H9 (cell line): ENCODE measurements at regions not wholly inside any gene's neighbourhood (a gene's known extent, or its start where the extent isn't known, plus 50 kb on each side); places are given as distances from the start of the nearest gene placed in this dataset.

Source experiments
- DNase-seq: peaks from one replicate; pipeline ENCODE4 v3.0.0-alpha.2; 2017
- H2AFZ ChIP-seq: one replicate; pipeline ENCODE4 v1.6.1; 2013; ENCODE audit warnings: mild to moderate bottlenecking, low read length, control low read depth, moderate library complexity
- H2AK5ac ChIP-seq: 2 replicates; pipeline ENCODE4 v1.6.1; 2013; ENCODE audit warnings: low read length, control low read depth, mixed read lengths; ENCODE audit not compliant: insufficient read length
- H2BK120ac ChIP-seq: one replicate; pipeline ENCODE4 v1.6.1; 2013; ENCODE audit warnings: low read depth, mild to moderate bottlenecking, low read length, control low read depth, inconsistent platforms; ENCODE audit not compliant: poor library complexity, severe bottlenecking
- H2BK12ac ChIP-seq: 2 replicates; pipeline ENCODE4 v1.6.1; 2013; ENCODE audit warnings: low read length, control low read depth, mixed read lengths, low read depth; ENCODE audit not compliant: insufficient read length
- H2BK15ac ChIP-seq: 2 replicates; pipeline ENCODE4 v1.6.1; 2013; ENCODE audit warnings: low read depth, low read length, control low read depth
- H2BK20ac ChIP-seq: one replicate; pipeline ENCODE4 v1.6.1; 2013; ENCODE audit warnings: low read depth, mild to moderate bottlenecking, low read length, control low read depth, inconsistent platforms; ENCODE audit not compliant: poor library complexity, severe bottlenecking
- H2BK5ac ChIP-seq: 2 replicates; pipeline ENCODE4 v1.6.1; 2013; ENCODE audit warnings: low read length, control low read depth, mixed read lengths; ENCODE audit not compliant: insufficient read length
- H3K14ac ChIP-seq: 2 replicates; pipeline ENCODE4 v1.6.1; 2013; ENCODE audit warnings: low read length, control low read depth; ENCODE audit not compliant: insufficient read depth
- H3K18ac ChIP-seq: 2 replicates; pipeline ENCODE4 v1.6.1; 2013; ENCODE audit warnings: low read depth, mild to moderate bottlenecking, mixed read lengths, low read length, control low read depth; ENCODE audit not compliant: insufficient read length
- H3K23ac ChIP-seq: 2 replicates; pipeline ENCODE4 v1.6.1; 2013; ENCODE audit warnings: low read length, control low read depth, mixed read lengths, low read depth; ENCODE audit not compliant: insufficient read length
- H3K23me2 ChIP-seq: 2 replicates; pipeline ENCODE4 v1.6.1; 2013; ENCODE audit warnings: low read depth, mild to moderate bottlenecking, mixed read lengths, low read length, control low read depth; ENCODE audit not compliant: insufficient read length, poor library complexity, severe bottlenecking
- H3K27ac ChIP-seq: 2 replicates; pipeline ENCODE4 v1.5.1; 2013; ENCODE audit warnings: low read length, control low read depth, mixed read lengths, low read depth; ENCODE audit not compliant: insufficient read length
- H3K27me3 ChIP-seq: 2 replicates; pipeline ENCODE4 v1.6.1; 2013; ENCODE audit warnings: low read length, control low read depth, inconsistent platforms; ENCODE audit not compliant: insufficient read depth
- H3K4ac ChIP-seq: 2 replicates; pipeline ENCODE4 v1.6.1; 2013; ENCODE audit warnings: low read depth, mild to moderate bottlenecking, control low read depth, inconsistent platforms, low read length, moderate library complexity
- H3K4me1 ChIP-seq: 2 replicates; pipeline ENCODE4 v1.6.1; 2013; ENCODE audit warnings: low read length, control low read depth, inconsistent platforms; ENCODE audit not compliant: insufficient read depth
- H3K4me2 ChIP-seq: 2 replicates; pipeline ENCODE4 v1.6.1; 2013; ENCODE audit warnings: low read length, control low read depth, mixed read lengths; ENCODE audit not compliant: insufficient read length, insufficient read depth
- H3K56ac ChIP-seq: 2 replicates; pipeline ENCODE4 v1.6.1; 2013; ENCODE audit warnings: low read depth, mild to moderate bottlenecking, mixed read lengths, low read length, control low read depth; ENCODE audit not compliant: insufficient read length
- H3K79me1 ChIP-seq: 2 replicates; pipeline ENCODE4 v1.6.1; 2013; ENCODE audit warnings: low read depth, mild to moderate bottlenecking, moderate library complexity, low read length, control low read depth, inconsistent platforms; ENCODE audit not compliant: insufficient read depth, poor library complexity, severe bottlenecking
- H3K79me2 ChIP-seq: 2 replicates; pipeline ENCODE4 v1.6.1; 2013; ENCODE audit warnings: low read length, control low read depth, inconsistent platforms; ENCODE audit not compliant: insufficient read depth
- H3K9ac ChIP-seq: 2 replicates; pipeline ENCODE4 v1.6.1; 2013; ENCODE audit warnings: low read length, control low read depth, mixed read lengths; ENCODE audit not compliant: insufficient read length; ENCODE audit errors: extremely low read depth
- H3K9me3 ChIP-seq: one replicate; pipeline ENCODE4 v1.6.1; 2013; ENCODE audit warnings: low read depth, low read length, inconsistent platforms; ENCODE audit not compliant: control insufficient read depth
- H3T11ph ChIP-seq: one replicate; pipeline ENCODE4 v1.6.1; 2013; ENCODE audit warnings: mild to moderate bottlenecking, low read length, control low read depth, inconsistent platforms
- H4K20me1 ChIP-seq: one replicate; pipeline ENCODE4 v1.6.1; 2013; ENCODE audit not compliant: control insufficient read depth, insufficient read length, insufficient read depth
- H4K5ac ChIP-seq: 2 replicates; pipeline ENCODE4 v1.6.1; 2013; ENCODE audit warnings: low read depth, mild to moderate bottlenecking, mixed read lengths, low read length, control low read depth; ENCODE audit not compliant: insufficient read length
- H4K8ac ChIP-seq: replicated peaks from 2 replicates; pipeline ENCODE4 v1.6.1; 2013; ENCODE audit warnings: low read length, control low read depth, mixed read lengths, low read depth; ENCODE audit not compliant: insufficient read length
- H4K91ac ChIP-seq: 2 replicates; pipeline ENCODE4 v1.6.1; 2013; ENCODE audit warnings: low read depth, mild to moderate bottlenecking, moderate library complexity, mixed read lengths, low read length, control low read depth; ENCODE audit not compliant: insufficient read length
- H3K27ac Mint-ChIP-seq, 3 experiments: 2 replicates in 2 of 3; 3 replicates in 1 of 3; pipeline ENCODE4 v1.8.0; 2020 to 2021; ENCODE audit warnings: mixed read lengths in 3 of 3, mild to moderate bottlenecking in 1 of 3, moderate library complexity in 1 of 3
- H3K27me3 Mint-ChIP-seq: 2 replicates; pipeline ENCODE4 v1.8.0; 2021; ENCODE audit warnings: low read depth, mild to moderate bottlenecking, moderate library complexity, mixed read lengths
- H3K36me3 Mint-ChIP-seq, 3 experiments: 2 replicates in 2 of 3; 3 replicates in 1 of 3; pipeline ENCODE4 v1.8.0; 2020 to 2021; ENCODE audit warnings: low read depth in 3 of 3, mixed read lengths in 3 of 3; ENCODE audit not compliant: insufficient read depth in 1 of 3
- H3K4me1 Mint-ChIP-seq, 2 experiments: 2 replicates each; pipeline ENCODE4 v1.8.0; 2020; ENCODE audit warnings: mixed read lengths in 2 of 2
- H3K4me3 Mint-ChIP-seq, 2 experiments: 2 replicates in 1 of 2; 3 replicates in 1 of 2; pipeline ENCODE4 v1.8.0; 2020 to 2021; ENCODE audit warnings: mild to moderate bottlenecking in 2 of 2, mixed read lengths in 2 of 2, moderate library complexity in 1 of 2
- H3K9me3 Mint-ChIP-seq, 2 experiments: 2 replicates in 1 of 2; 3 replicates in 1 of 2; pipeline ENCODE4 v1.8.0; 2020; ENCODE audit warnings: mild to moderate bottlenecking in 2 of 2, mixed read lengths in 2 of 2, moderate library complexity in 1 of 2
- WGBS: extraction: QIAGEN DNeasy Blood & Tissue Kit; methylation state at CpG from one replicate; pipeline ENCODE4 v1.1.7; 2013; ENCODE audit warnings: missing lambda C conversion rate, low lambda C conversion rate, mixed read lengths; ENCODE audit not compliant: insufficient read length; ENCODE audit errors: extremely low coverage; 5-methylcytosine and 5-hydroxymethylcytosine counted together
- TF ChIP-seq, protein P1 (sequence below): fragments of 200-600 bp; sonication (generic); conservative IDR thresholded peaks from 3 replicates; pipeline ENCODE4 v1.8.0; 2021; ENCODE audit warnings: antibody characterized with exemption, mild to moderate bottlenecking

DNA sequence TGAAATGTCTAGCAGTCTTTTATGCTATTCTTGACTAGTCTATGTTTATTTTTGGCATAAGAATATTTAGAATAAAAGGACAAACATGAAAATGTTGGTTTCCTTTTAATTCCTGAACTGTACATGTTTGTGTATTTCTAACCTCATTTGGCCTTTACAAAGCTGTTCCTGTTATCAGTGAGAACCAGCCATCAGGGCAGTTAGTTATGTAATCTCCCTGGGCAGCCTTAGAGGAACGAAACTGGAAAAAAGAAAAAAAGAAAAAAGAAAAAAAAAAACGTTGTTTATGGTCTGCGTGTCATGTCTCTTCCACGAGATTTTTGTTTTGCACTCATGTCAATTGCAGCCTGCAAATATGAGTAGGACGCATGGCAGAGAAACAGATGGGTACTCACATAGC, 193.7 kb downstream of the MAGEB5 start:
- Histone ChIP-seq H2AK5ac (no peak overlapping the region), H3K79me2 (no peaks in the 10 kb centered on the region), H4K20me1 (no peaks in the 10 kb centered on the region), H3K4me2 (no peak overlapping the region), H4K91ac (no peak overlapping the region), H3K14ac (no peak overlapping the region), H3K18ac (no peak overlapping the region), H4K5ac (no peak overlapping the region), H2BK12ac (no peak overlapping the region), H4K8ac (no peak overlapping the region), H3T11ph (no peak overlapping the region), H3K9me3 (no peaks in the 10 kb centered on the region), H2BK5ac (no peak overlapping the region), H3K79me1 (no peaks in the 10 kb centered on the region), H3K27me3 (no peaks in the 10 kb centered on the region), H3K23me2 (no peaks in the 10 kb centered on the region), H3K27ac (no peak overlapping the region), H3K9ac (no peak overlapping the region), H3K4me1 (no peaks in the 10 kb centered on the region; the same call in 1 of the 2 replicates), H3K4ac (no peak overlapping the region), H3K56ac (no peak overlapping the region), H2BK120ac (no peak overlapping the region), H2BK20ac (no peak overlapping the region), H2AFZ (no peak overlapping the region), H2BK15ac (no peak overlapping the region), H3K23ac (no peak overlapping the region)
- peaks cover 48 to 60% of the 10 kb centered on the region in 2 experiments for H3K9me3 Mint-ChIP-seq
- WGBS, result no CpG with 5 or more reads among the region's 5 CpGs
- no peak for DNase-seq
- TF ChIP-seq, protein P1, sequence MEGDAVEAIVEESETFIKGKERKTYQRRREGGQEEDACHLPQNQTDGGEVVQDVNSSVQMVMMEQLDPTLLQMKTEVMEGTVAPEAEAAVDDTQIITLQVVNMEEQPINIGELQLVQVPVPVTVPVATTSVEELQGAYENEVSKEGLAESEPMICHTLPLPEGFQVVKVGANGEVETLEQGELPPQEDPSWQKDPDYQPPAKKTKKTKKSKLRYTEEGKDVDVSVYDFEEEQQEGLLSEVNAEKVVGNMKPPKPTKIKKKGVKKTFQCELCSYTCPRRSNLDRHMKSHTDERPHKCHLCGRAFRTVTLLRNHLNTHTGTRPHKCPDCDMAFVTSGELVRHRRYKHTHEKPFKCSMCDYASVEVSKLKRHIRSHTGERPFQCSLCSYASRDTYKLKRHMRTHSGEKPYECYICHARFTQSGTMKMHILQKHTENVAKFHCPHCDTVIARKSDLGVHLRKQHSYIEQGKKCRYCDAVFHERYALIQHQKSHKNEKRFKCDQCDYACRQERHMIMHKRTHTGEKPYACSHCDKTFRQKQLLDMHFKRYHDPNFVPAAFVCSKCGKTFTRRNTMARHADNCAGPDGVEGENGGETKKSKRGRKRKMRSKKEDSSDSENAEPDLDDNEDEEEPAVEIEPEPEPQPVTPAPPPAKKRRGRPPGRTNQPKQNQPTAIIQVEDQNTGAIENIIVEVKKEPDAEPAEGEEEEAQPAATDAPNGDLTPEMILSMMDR, result no peak
- no peak overlapping the region for H3K27ac Mint-ChIP-seq
- no peaks in the 10 kb centered on the region for H3K27me3 Mint-ChIP-seq
- H3K4me1 Mint-ChIP-seq, result peaks cover 0 to 13% of the 10 kb centered on the region in 2 experiments; a peak in 3 of 4 replicates
- H3K4me3 Mint-ChIP-seq, result no peak overlapping the region
- peaks cover 0 to 2% (median 0%) of the 10 kb centered on the region in 3 experiments; a peak in 2 of 7 replicates for H3K36me3 Mint-ChIP-seq
